OCI-LY1 (cell line): ENCODE measurements at regions not wholly inside any gene's neighbourhood (a gene's known extent, or its start where the extent isn't known, plus 50 kb on each side); places are given as distances from the start of the nearest gene placed in this dataset.

Source experiments
- H2AFZ ChIP-seq: fragments of 200-600 bp; sonication (generic), shearing (Covaris generic); 2 replicates; pipeline ENCODE4 v1.6.0; 2014; ENCODE audit warnings: antibody characterized with exemption, mild to moderate bottlenecking, low read length
- H3F3A ChIP-seq: fragments of 200-600 bp; sonication (generic), shearing (Covaris generic); 2 replicates; pipeline ENCODE4 v1.6.0; 2014; ENCODE audit warnings: mild to moderate bottlenecking, antibody characterized with exemption, low read length, moderate library complexity; ENCODE audit not compliant: insufficient read depth
- H3K27ac ChIP-seq: fragments of 200-600 bp; sonication (generic); 2 replicates; pipeline ENCODE4 v1.5.1; 2014; ENCODE audit warnings: low read length, mixed run types, mild to moderate bottlenecking, low read depth; ENCODE audit not compliant: poor library complexity, severe bottlenecking
- H3K27me3 ChIP-seq: fragments of 200-600 bp; sonication (generic); 2 replicates; pipeline ENCODE4 v1.6.0; 2014; ENCODE audit warnings: antibody characterized with exemption, mild to moderate bottlenecking, low read length, moderate library complexity; ENCODE audit not compliant: insufficient read depth
- H3K36me3 ChIP-seq: fragments of 200-600 bp; sonication (generic); 2 replicates; pipeline ENCODE4 v1.6.1; 2014; ENCODE audit warnings: mild to moderate bottlenecking, antibody characterized with exemption, low read length, moderate library complexity, mixed read lengths; ENCODE audit not compliant: insufficient read depth
- H3K4me1 ChIP-seq: fragments of 200-600 bp; sonication (generic); 2 replicates; pipeline ENCODE4 v1.5.1; 2014; ENCODE audit warnings: mild to moderate bottlenecking, low read length, moderate library complexity; ENCODE audit not compliant: insufficient read depth, severe bottlenecking
- H3K4me2 ChIP-seq: fragments of 200-600 bp; sonication (generic), shearing (Covaris generic); 2 replicates; pipeline ENCODE4 v1.6.1; 2014; ENCODE audit warnings: low read length
- H3K4me3 ChIP-seq: fragments of 200-600 bp; sonication (generic); 2 replicates; pipeline ENCODE4 v1.5.1; 2014; ENCODE audit warnings: low read length, low read depth, mild to moderate bottlenecking, mixed read lengths; ENCODE audit not compliant: poor library complexity, severe bottlenecking
- H3K79me2 ChIP-seq: fragments of 200-600 bp; shearing (Covaris generic); 2 replicates; pipeline ENCODE4 v1.6.1; 2016; ENCODE audit warnings: mixed run types, low read length, mixed read lengths; ENCODE audit not compliant: insufficient read depth
- H3K9ac ChIP-seq: fragments of 200-600 bp; sonication (generic), shearing (Covaris generic); 2 replicates; pipeline ENCODE4 v1.6.1; 2014; ENCODE audit warnings: mild to moderate bottlenecking, low read length, mixed read lengths
- H3K9me2 ChIP-seq: fragments of 200-600 bp; sonication (generic), shearing (Covaris generic); 2 replicates; pipeline ENCODE4 v1.6.1; 2014; ENCODE audit warnings: low read depth, mild to moderate bottlenecking, low read length, mixed read lengths
- H3K9me3 ChIP-seq: fragments of 200-600 bp; shearing (Covaris generic); 2 replicates; pipeline ENCODE4 v1.6.1; 2014; ENCODE audit warnings: low read length, mixed read lengths
- H4K20me1 ChIP-seq: fragments of 200-600 bp; sonication (generic), shearing (Covaris generic); 2 replicates; pipeline ENCODE4 v1.6.0; 2016; ENCODE audit warnings: mild to moderate bottlenecking, low read length; ENCODE audit not compliant: insufficient read depth
- EZH2 ChIP-seq: fragments of 200-600 bp; sonication (generic), shearing (Covaris generic); IDR thresholded peaks from 2 replicates; pipeline ENCODE4 v1.8.0; 2017; ENCODE audit warnings: borderline replicate concordance, mixed run types, mild to moderate bottlenecking, antibody characterized with exemption, low read length, moderate library complexity, mixed read lengths
- TF ChIP-seq, protein P1 (sequence below): fragments of 200-600 bp; sonication (generic), shearing (Covaris generic); IDR thresholded peaks from 2 replicates; pipeline ENCODE4 v1.5.1; 2017; ENCODE audit warnings: mild to moderate bottlenecking, antibody characterized with exemption, low read length, moderate library complexity, mixed read lengths

DNA sequence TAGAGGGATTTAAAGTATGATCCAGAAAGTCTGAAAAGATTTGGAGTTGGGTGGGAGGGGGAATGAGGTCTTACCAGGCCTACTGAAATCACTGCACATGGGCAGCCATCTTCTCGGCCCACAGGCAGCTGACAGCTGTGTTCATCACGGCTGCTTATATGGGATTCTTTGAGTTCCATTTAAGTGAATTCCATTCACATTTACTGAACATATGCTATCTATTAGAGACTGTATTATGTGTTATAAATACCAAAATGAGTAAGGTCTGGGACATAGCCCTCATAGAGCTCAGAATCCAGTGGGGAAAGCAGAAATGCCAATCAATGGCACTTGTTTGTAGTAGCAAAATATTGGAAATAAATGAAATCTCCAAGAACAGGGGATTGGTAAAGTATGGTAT is 91.1 kb downstream of the TRIM42 start:
- Histone ChIP-seq H3K9me2 (no peaks in the 10 kb centered on the region), H3K9ac (no peak overlapping the region), H3K27ac (no peak overlapping the region), H3F3A (no peaks in the 10 kb centered on the region), H4K20me1 (no peaks in the 10 kb centered on the region), H3K4me2 (no peak overlapping the region), H3K9me3 (no peaks in the 10 kb centered on the region), H3K79me2 (no peaks in the 10 kb centered on the region), H3K4me3 (no peak overlapping the region), H3K4me1 (no peaks in the 10 kb centered on the region), H3K36me3 (no peaks in the 10 kb centered on the region), H2AFZ (no peak overlapping the region), H3K27me3 (no peaks in the 10 kb centered on the region)
- TF ChIP-seq, protein P1, sequence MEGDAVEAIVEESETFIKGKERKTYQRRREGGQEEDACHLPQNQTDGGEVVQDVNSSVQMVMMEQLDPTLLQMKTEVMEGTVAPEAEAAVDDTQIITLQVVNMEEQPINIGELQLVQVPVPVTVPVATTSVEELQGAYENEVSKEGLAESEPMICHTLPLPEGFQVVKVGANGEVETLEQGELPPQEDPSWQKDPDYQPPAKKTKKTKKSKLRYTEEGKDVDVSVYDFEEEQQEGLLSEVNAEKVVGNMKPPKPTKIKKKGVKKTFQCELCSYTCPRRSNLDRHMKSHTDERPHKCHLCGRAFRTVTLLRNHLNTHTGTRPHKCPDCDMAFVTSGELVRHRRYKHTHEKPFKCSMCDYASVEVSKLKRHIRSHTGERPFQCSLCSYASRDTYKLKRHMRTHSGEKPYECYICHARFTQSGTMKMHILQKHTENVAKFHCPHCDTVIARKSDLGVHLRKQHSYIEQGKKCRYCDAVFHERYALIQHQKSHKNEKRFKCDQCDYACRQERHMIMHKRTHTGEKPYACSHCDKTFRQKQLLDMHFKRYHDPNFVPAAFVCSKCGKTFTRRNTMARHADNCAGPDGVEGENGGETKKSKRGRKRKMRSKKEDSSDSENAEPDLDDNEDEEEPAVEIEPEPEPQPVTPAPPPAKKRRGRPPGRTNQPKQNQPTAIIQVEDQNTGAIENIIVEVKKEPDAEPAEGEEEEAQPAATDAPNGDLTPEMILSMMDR, result no peak

DNA sequence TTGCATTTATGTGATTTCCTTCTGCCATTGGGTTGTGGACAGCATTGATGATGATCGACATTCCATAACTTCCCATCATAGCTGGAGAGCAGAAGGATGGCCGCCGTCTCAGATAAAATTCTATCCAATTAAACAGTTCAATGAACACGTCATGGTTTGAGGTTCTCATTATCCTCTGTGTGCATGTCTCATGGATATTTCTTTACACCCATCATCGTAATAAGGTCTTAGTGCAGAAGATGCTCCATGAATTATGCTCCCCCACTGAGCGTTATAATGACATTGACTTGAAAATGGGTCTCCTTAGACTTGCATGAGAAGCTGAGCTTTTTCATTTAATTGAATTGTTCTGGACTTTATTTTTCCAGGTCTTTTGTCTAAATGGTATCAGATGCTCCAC is 92.1 kb downstream of the TRIM42 start:
- Histone ChIP-seq H3F3A (no peaks in the 10 kb centered on the region), H3K79me2 (no peaks in the 10 kb centered on the region), H3K4me3 (no peak overlapping the region), H3K9ac (no peak overlapping the region), H3K9me2 (no peaks in the 10 kb centered on the region), H3K27ac (no peak overlapping the region), H3K4me2 (no peak overlapping the region), H3K36me3 (no peaks in the 10 kb centered on the region), H4K20me1 (no peaks in the 10 kb centered on the region), H2AFZ (no peak overlapping the region), H3K9me3 (no peaks in the 10 kb centered on the region), H3K27me3 (no peaks in the 10 kb centered on the region), H3K4me1 (no peaks in the 10 kb centered on the region)
- TF ChIP-seq, protein P1, result no peak
- no peak for TF ChIP-seq EZH2

GRCh38 chr3:140770977-140771667 is 93.3 kb downstream of the TRIM42 start:
- Histone ChIP-seq H3K79me2 (no peaks in the 10 kb centered on the region), H3K27ac (no peak overlapping the region), H3K4me1 (no peaks in the 10 kb centered on the region), H3K27me3 (no peaks in the 10 kb centered on the region), H3K9ac (no peak overlapping the region), H3K9me2 (no peaks in the 10 kb centered on the region), H2AFZ (no peak overlapping the region), H3K4me2 (no peak overlapping the region), H3K36me3 (no peaks in the 10 kb centered on the region), H3F3A (no peaks in the 10 kb centered on the region), H4K20me1 (no peaks in the 10 kb centered on the region), H3K4me3 (no peak overlapping the region), H3K9me3 (no peaks in the 10 kb centered on the region)
- TF ChIP-seq, protein P1, result no peak
- TF ChIP-seq EZH2, result no peak
